NB4 (cell line): ENCODE measurements at regions not wholly inside any gene's neighbourhood (a gene's known extent, or its start where the extent isn't known, plus 50 kb on each side); places are given as distances from the start of the nearest gene placed in this dataset.

Experiments
- CTCF ChIP-seq: IDR thresholded peaks from one replicate; pipeline ENCODE4 v1.5.1; 2012; ENCODE audit warnings: low read depth, low read length
- MAX ChIP-seq: IDR thresholded peaks from 2 replicates; pipeline ENCODE4 v1.6.1; 2011; ENCODE audit warnings: low read depth, low read length
- POLR2A ChIP-seq: IDR thresholded peaks from 2 replicates; pipeline ENCODE4 v1.6.1; 2011; ENCODE audit warnings: mild to moderate bottlenecking; ENCODE audit not compliant: insufficient read length; ENCODE audit errors: extremely low read depth

- TF ChIP-seq POLR2A (no peak), CTCF (no peak), MAX (no peak)
Observed at GRCh38 chr6:14228571-14228970, 111.0 kb downstream of the CD83 start.
